Body of pancreas (tissue), 4 donors: ENCODE measurements at regions not wholly inside any gene's neighbourhood (a gene's known extent, or its start where the extent isn't known, plus 50 kb on each side); places are given as distances from the start of the nearest gene placed in this dataset.

Experiments
- CTCF ChIP-seq, 7 experiments: fragments of 450-650 bp in 4 of 7; fragments of 200-600 bp in 3 of 7; sonication (generic) in 3 of 7; IDR thresholded peaks; one replicate each; pipeline ENCODE4 v1.5.1; 2016 to 2019; ENCODE audit warnings: antibody characterized with exemption in 7 of 7
- POLR2A ChIP-seq, 3 donors: fragments of 450-650 bp; IDR thresholded peaks; one replicate each; pipeline ENCODE4 v1.6.1; 2016; ENCODE audit warnings: antibody characterized with exemption in 3 of 3, mild to moderate bottlenecking in 2 of 3

GRCh38 chr14:42792166-42792565, 1185.5 kb downstream of the LRFN5 start:
- TF ChIP-seq CTCF (IDR thresholded peaks at IDR 0.05) (no peak), POLR2A (IDR thresholded peaks at IDR 0.05) (no peak)
